HEK293T (cell line): ENCODE measurements at regions not wholly inside any gene's neighbourhood (a gene's known extent, or its start where the extent isn't known, plus 50 kb on each side); places are given as distances from the start of the nearest gene placed in this dataset.

ENCODE experiments used
- CTCF ChIA-PET: fragments of 350-600 bp; formaldehyde crosslinking; extraction: SDS; loops from one replicate; lab custom pipeline; 2021; ENCODE audit warnings: antibody characterized with exemption, inconsistent platforms; lab: Yijun Ruan, JAX
- POLR2A ChIA-PET: fragments of 350-600 bp; formaldehyde crosslinking; extraction: SDS; loops from one replicate; lab custom pipeline; 2020; ENCODE audit warnings: antibody characterized with exemption, inconsistent platforms; lab: Yijun Ruan, JAX
- DNase-seq: peaks from one replicate; pipeline ENCODE4 v3.0.0; 2012; ENCODE audit warnings: mixed read lengths; ENCODE audit errors: extremely low spot score
- ARNT ChIP-seq: fragments of 450-650 bp; IDR thresholded peaks from 2 replicates; pipeline ENCODE4 v1.6.1; 2017; ENCODE audit warnings: mild to moderate bottlenecking
- BHLHE40 ChIP-seq: fragments of 450-650 bp; IDR thresholded peaks from 2 replicates; pipeline ENCODE4 v1.6.1; 2016; ENCODE audit warnings: mild to moderate bottlenecking, moderate library complexity, borderline replicate concordance
- CTBP1 ChIP-seq: fragments of 450-650 bp; IDR thresholded peaks from 2 replicates; pipeline ENCODE4 v1.6.1; 2016; ENCODE audit warnings: borderline replicate concordance
- ELF4 ChIP-seq: fragments of 450-650 bp; IDR thresholded peaks from 2 replicates; pipeline ENCODE4 v1.6.1; 2017; ENCODE audit warnings: antibody characterized with exemption
- FOXA1 ChIP-seq: fragments of 450-650 bp; IDR thresholded peaks from 2 replicates; pipeline ENCODE4 v1.6.1; 2016; ENCODE audit warnings: mild to moderate bottlenecking
- FOXK2 ChIP-seq: fragments of 450-650 bp; IDR thresholded peaks from 2 replicates; pipeline ENCODE4 v1.6.1; 2016; ENCODE audit warnings: mild to moderate bottlenecking
- FOXM1 ChIP-seq: fragments of 450-650 bp; IDR thresholded peaks from 2 replicates; pipeline ENCODE4 v1.6.1; 2017; ENCODE audit warnings: mild to moderate bottlenecking, borderline replicate concordance
- HDGF ChIP-seq: fragments of 450-650 bp; IDR thresholded peaks from 2 replicates; pipeline ENCODE4 v1.6.1; 2017; ENCODE audit warnings: antibody characterized with exemption, borderline replicate concordance
- L3MBTL2 ChIP-seq: fragments of 450-650 bp; conservative IDR thresholded peaks from 2 replicates; pipeline ENCODE4 v1.6.1; 2016; ENCODE audit warnings: mild to moderate bottlenecking
- LEF1 ChIP-seq: fragments of 450-650 bp; IDR thresholded peaks from 2 replicates; pipeline ENCODE4 v1.6.1; 2017; ENCODE audit warnings: mild to moderate bottlenecking, borderline replicate concordance
- NFRKB ChIP-seq: fragments of 450-650 bp; IDR thresholded peaks from 2 replicates; pipeline ENCODE4 v1.6.1; 2016; ENCODE audit warnings: mild to moderate bottlenecking, moderate library complexity
- PKNOX1 ChIP-seq: fragments of 450-650 bp; IDR thresholded peaks from 2 replicates; pipeline ENCODE4 v1.6.1; 2016
- SP1 ChIP-seq: fragments of 450-650 bp; IDR thresholded peaks from 2 replicates; pipeline ENCODE4 v1.6.1; 2017
- SUZ12 ChIP-seq: fragments of 450-650 bp; IDR thresholded peaks from 2 replicates; pipeline ENCODE4 v1.6.1; 2016; ENCODE audit warnings: mild to moderate bottlenecking
- TARDBP ChIP-seq: fragments of 450-650 bp; IDR thresholded peaks from 2 replicates; pipeline ENCODE4 v1.6.1; 2016
- ZNF384 ChIP-seq: fragments of 450-650 bp; IDR thresholded peaks from 2 replicates; pipeline ENCODE4 v1.6.1; 2016

- TF ChIP-seq PKNOX1 (no peak), HDGF (no peak), CTBP1 (no peak), SP1 (no peak), ELF4 (no peak), BHLHE40 (no peak), FOXK2 (no peak), ZNF384 (no peak), NFRKB (no peak), SUZ12 (no peak), ARNT (no peak), FOXA1 (no peak), LEF1 (no peak)
- DNase-seq: no peak
- POLR2A ChIA-PET: no interaction called here
- CTCF ChIA-PET: no interaction called here
Measured at GRCh38 chr2:118320196-118320595, 231.9 kb downstream of the INSIG2 start.

- no peak for DNase-seq
- TF ChIP-seq PKNOX1: no peak
- TF ChIP-seq FOXA1: no peak
- ChIA-PET POLR2A (no interaction called here), CTCF (no interaction called here)
Measured at GRCh38 chr2:118319271-118319684, 231.0 kb downstream of the INSIG2 start.

DNA sequence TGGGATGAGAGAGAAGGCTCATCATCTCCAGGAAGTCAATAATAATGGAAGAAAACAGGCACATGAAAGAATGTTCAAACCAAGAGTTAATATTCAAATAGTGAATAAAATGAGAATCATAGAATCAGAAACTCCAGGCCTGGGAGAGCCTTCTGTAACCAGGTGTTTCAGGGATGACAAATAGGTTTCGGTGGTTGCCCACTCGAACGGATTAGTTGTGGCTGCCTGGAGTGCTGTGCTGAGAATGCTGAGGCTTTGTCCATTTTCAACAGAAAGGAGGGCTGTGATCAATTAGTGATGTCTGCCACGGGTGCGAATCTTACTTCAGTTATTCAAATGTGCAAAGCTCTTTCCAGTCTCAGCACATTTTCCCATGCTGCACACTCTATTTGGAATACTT, 227.3 kb downstream of the INSIG2 start:
- DNase-seq: no peak
- TF ChIP-seq HDGF: no peak
- TF ChIP-seq L3MBTL2: no peak
- TF ChIP-seq TARDBP: no peak
- ChIA-PET POLR2A (no interaction called here), CTCF (no interaction called here)

- no peak for TF ChIP-seq FOXM1
- no peak for TF ChIP-seq L3MBTL2
- ChIA-PET CTCF (interaction anchor here (0.6 kb wide), 1 partner anchor 988 kb away, joined by 3 read pairs; no protein-coding TSS in a partner anchor), POLR2A (no interaction called here)
- DNase-seq: no peak
Measured at GRCh38 chr2:118312969-118313756, 224.9 kb downstream of the INSIG2 start.

DNA sequence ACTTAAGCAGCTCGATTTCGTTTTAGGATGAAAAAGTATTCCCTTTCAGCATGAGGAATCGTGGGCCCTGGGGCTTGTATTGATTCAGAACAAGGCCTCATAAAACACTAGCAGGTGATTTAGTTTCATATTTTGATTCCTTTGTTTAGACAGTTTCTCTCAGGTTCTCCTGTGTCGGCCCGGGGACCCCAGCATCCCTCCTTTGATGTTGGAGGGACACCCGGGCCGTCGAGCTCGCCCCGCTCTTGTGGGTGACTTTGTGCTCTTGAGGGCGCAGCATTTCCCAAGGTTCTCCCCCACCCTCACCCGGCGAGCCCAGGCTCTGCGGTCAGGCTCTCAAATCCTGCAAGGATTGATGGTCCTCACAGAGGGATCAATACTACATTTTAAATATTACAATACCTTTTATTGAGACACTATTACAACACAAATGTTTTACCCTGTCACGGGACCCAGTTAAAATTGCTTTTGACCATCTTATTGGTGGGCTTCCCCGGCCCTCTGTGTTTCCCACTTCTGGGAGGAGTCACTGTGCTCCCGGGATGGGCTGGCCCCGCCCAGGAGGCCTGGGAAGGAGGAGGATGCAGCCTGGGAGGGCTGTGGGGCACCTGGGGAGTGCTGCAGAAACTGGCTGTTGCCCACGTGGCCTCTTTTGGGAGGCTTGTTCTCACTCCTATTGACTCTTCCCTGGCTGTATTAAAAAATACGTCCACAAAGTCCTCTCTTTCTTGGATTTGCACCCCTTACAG, 222.6 kb downstream of the INSIG2 start:
- CTCF ChIA-PET: no interaction called here
- TF ChIP-seq CTBP1 (no peak), ZNF384 (no peak), TARDBP (no peak), NFRKB (no peak), BHLHE40 (no peak), L3MBTL2 (no peak), SP1 (no peak), PKNOX1 (no peak), FOXA1 (no peak), FOXM1 (no peak), FOXK2 (no peak), ARNT (no peak)
- POLR2A ChIA-PET: no interaction called here
- no peak for DNase-seq

DNA sequence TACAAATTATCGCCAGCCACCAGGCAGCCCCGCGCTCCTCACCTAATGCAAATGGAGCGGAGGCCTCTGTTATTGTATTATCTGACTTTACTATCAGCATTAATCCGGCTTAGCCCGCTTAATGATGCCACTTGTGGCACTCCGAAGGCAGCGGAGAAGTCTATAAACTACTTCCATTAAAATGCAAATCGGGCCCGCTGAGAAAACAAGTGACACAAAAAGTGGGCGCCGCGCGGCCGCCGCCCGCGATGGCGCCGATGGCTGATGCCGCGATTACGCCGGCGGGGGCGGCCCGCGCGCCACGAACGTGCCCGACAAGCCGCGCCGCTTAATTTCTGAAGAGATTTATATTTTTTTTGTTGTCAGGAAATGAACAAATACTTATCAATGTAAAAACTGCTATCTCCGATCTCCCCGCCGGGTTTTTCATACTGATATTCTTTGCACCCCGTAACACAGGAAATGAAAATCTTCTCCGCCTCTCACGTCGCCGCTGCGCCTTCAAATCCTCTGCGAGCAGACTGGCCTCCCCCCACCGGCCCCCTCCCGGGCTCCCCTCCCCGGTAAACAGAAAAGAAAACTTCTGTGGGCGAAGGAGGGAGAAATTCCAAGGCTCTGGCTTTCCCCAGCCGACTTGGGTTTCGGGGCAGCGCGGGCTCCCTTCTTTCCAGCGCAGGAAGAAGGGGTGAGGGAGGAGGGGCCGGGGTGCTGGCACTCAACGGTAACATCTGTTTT, 221.8 kb downstream of the INSIG2 start:
- no peak for DNase-seq
- ChIA-PET CTCF (no interaction called here), POLR2A (no interaction called here)
- TF ChIP-seq HDGF: no peak
- TF ChIP-seq TARDBP: no peak
- TF ChIP-seq NFRKB: no peak
- no peak for TF ChIP-seq FOXK2
- no peak for TF ChIP-seq ZNF384
- no peak for TF ChIP-seq FOXA1
- no peak for TF ChIP-seq SP1
- no peak for TF ChIP-seq SUZ12
- no peak for TF ChIP-seq L3MBTL2
- TF ChIP-seq LEF1: no peak
- no peak for TF ChIP-seq ARNT
- TF ChIP-seq FOXM1: no peak
- no peak for TF ChIP-seq PKNOX1
- TF ChIP-seq BHLHE40: no peak
